Left renal cortex interstitium (tissue), 4 donors: ENCODE measurements at regions not wholly inside any gene's neighbourhood (a gene's known extent, or its start where the extent isn't known, plus 50 kb on each side); places are given as distances from the start of the nearest gene placed in this dataset.

Experiments used
- DNase-seq, 4 donors: peaks; one replicate each; pipeline ENCODE4 v3.0.0-alpha.2; 2013; ENCODE audit warnings: low read depth in 4 of 4, low spot score in 2 of 4, missing footprints in 1 of 4

DNA sequence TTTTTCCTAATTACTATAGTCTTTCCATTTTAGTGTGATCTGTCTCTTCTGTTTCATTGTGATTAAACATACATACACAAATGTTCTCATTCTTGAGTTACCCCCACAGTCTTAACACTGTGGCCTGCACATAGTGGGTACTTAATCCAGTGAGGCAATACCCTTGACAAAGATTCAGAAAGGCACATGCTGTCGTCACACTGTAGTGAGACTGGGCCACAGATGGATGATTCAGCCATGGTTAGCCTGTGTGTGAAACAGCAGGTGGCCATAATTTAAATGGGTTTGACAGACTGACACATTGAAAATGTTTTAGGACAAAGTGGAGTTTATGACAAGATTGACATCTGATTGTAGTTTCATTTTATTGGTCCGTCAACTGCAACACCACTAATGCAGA is 313.1 kb downstream of the C11orf87 start:
- DNase-seq: no peak

DNA sequence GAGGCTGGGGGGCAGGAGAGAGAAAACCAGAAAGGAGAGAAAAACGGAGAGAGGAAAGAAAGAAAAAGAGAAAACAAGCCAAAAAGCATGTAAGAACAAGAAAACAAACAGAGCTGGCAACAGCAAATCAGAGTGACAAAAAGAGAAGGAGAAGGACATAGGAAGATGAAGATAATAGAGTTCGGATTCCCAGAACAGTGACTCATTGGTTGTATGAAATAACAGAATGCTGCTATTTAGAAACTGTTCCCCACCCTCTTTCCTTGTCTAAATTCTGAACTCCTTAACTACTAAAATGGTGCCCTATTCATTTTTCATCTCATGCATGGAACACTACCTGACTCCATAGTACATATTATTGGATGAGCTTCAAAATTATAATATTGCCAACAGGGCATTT is 317.4 kb downstream of the C11orf87 start:
- DNase-seq: no peak

DNA sequence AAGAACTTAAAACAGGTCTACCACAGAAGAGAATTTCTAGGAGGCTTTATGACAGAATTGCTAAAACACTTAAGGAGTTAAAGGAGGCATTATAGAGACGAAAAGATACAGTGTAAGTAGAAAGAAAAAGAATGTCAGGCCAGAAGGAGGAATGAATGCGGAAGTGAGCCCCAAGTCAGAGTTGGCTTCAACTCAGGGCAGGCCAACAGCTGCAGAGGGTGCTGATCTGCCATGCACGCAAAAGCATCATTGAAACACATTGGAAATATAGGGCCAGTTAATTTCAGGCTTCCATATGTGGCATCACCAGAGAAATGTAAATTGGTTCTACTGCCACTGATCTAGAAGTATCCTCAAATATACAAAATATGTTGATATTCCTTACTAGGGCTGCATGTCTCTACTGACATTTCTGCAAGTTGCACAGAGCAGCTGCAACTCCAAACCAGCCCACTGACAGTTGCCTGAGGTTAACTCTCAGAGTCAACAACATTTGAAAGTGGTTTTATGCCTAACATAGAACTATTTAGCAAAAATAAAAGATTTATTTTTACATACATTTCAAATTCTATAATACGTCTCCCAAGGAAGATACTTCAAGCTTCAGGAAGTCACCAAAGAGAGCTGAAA is 324.1 kb downstream of the C11orf87 start:
- no peak for DNase-seq

DNA sequence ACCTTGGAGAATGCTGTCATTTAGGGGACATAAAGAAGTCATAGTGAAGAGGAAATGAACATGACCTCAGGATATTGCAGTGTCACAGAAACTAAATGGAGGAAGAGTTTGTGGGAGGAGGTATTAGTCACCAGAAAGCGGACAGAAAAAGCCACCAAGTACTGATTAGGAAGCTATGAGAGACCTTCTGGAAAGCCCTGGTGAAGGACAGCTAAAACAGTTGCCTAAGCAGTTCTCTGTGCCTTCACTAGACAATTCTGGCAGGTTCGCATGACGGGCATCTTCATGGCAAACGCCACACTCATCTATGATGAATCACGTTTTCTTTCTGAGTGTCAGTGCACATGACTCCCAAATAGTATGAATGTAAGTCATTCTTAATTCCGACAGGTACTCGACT is 325.8 kb downstream of the C11orf87 start:
- no peak for DNase-seq

DNA sequence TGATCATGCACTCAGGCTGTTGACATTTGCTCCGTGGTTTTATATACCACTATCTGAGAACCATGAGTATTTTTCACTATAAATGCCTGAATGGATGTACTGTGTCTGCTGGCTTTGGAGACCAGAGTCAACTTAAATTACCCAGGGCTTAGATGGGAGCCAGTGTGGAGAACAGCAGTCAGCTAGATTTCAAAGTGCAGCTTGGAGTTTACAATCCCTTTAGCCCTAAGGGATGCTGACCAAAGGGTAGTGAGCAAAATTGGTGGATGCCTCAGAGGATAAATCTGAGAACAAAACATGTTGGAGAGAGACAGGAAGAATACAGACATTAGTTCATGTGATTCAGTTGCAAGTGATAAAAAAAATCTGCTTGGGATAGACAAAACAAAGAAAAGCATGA is 327.5 kb downstream of the C11orf87 start:
- no peak for DNase-seq

DNA sequence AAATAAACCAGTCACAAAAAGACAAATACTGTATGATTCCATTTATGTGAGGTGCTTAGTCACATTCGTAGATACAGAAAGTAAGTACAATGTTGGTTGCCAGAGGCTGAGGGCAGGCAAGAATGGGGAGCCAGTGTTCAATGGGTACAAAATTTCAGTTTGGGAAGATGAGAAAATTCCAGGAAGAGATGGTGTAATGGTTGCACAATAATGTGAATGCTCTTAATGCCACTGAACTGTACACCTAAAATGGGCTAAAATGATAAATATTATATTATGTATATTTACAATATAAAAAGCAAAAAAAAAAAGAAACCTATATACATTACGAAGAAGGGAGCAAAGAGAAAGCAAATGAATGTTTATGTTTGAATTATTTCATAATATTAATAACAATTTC is 329.0 kb downstream of the C11orf87 start:
- no peak for DNase-seq

DNA sequence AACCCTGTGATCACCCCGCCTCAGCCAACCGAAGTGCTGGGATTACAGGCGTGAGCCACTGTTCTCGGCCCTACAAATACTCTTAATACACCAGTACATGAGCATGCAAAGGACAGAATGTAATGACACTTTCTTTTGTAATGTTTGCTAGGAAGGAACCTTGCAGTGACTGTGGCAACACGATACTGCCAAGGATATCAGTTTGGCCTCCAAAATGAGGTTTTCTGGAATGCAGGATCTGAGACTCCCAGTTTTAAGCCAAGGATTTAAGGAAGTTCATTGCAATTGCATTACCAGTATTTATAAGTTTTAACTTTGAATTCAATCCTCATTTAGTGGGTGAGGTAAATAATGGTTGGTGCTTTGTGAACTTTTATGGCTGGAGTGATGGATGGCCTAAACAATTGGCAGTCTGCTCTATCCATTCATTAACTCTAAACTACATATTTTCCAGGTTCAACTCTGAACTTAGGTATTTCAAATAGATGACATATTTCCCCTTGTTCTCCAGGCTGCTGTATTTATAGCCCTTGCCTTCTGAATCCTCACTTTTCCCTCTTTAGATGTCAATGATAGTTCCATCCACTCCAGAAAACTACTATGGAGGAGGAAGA is 330.3 kb downstream of the C11orf87 start:
- DNase-seq: no peak

DNA sequence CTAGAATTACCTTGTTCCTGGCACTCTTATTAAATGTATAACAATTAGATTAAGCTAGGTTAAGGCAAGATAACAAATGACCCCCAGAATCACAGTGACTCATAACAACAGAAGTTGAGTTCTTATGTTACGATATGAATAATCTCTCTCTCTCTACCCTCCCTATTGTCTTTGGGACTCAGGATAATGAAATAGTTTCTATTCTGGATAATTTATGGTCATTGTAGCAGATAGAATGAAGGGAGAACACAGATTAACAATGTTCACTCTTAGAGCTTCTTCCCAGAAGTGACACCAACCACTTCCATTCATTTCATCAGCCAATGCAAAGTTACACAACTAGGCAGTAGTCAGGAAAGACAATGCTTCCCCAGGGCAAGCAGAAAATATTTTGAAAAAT is 334.5 kb downstream of the C11orf87 start:
- DNase-seq: no peak

DNA sequence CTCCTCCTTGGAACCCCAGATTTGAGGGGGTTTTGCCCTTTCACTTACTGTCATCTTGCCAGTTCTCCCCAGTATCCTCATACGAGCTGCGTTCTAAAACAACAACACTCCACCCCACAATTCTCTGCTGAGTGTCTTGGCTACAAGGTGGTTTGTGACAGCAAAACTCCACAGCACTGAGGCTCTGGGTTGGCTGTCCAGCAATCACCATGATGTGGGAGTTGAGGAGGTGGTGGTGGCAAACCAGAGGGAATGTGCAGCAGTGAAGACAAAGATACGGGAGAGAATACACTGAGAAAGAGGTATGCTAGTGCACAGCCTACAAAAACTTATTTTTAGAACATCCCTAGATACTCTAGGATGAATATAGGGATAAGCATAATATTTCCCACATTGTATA is 335.0 kb downstream of the C11orf87 start:
- no peak for DNase-seq

DNA sequence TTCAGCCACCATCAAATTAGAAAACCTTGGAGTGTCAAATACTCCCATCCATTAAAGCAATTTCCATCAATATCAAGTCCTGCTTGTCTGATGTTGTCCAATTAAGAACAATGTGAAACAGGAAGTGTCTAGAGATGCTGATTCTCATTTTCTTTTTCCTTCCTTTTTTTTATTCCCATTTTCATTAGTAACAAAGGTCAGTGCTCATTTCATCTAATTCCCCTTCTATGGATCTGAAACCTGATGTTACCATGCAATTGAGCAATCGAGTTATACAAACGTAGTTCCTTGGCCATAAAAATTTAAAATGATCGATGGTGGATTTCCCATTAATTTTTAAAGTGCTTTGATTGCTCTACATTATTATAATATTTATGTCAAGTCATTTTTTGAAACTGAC is 330.6 kb upstream of the ZC3H12C start:
- DNase-seq: no peak

DNA sequence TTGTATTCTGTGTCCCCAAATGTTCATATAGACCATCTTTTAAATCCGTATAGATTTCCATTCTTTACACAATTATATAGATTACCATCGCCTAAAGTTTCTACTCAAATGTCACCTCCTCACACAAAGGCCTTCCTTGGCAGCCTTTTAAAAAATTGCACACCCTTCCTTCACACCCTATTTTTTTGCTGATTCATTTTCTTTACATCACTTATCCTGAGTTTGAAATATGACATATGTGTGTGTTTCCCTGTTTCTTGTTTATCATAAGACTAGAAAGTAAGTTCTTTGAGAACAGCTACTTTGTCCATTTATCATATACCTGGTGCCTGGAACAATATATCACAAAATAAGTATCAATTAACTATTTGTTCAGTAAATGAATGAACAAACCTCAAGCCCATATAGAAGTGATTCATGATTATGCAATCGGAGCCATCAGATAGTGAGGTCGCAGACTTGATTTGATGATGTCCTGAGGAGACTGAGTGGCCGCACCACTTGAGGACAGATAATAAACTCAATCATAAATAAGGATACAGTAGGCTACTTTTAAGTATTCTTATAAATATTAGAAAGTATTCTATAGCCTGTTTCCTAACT is 327.4 kb upstream of the ZC3H12C start:
- no peak for DNase-seq

DNA sequence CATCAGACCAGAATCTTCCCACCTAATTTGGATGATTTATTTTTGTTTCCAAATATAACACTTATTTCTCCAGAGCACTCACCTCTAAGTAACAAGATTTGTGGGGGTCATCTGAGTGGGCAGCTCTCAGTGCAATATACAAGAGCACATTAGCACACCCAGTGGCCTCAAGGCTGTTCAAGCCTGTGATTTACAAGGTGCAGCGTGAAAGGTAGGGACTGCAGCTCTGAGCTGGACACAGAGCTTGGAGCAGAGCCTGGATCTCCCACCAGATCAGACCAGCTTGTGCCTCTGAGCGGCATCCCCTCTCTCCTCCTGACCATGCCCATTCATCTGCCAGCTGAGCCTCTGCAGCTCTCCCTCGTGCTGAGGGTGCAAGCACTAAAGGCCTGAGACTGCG is 323.3 kb upstream of the ZC3H12C start:
- DNase-seq: no peak

DNA sequence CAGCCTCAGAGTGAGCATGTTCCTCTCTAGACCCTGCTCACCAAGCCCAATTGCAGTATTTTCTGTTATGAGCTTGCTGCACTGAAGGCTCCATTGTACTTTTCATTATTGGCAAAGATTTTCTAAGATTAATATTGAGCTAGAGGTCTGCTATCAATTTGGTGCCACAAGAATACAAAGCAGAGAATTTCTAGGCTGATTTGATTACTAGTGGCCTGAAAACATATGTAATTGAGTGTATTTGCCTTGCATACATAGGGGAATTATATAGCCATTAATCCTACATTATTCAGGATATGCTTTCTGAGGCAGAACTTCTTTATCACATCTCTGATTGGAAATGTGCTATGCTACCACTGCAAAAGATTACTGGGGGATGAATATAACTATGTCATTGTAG is 322.9 kb upstream of the ZC3H12C start:
- no peak for DNase-seq

DNA sequence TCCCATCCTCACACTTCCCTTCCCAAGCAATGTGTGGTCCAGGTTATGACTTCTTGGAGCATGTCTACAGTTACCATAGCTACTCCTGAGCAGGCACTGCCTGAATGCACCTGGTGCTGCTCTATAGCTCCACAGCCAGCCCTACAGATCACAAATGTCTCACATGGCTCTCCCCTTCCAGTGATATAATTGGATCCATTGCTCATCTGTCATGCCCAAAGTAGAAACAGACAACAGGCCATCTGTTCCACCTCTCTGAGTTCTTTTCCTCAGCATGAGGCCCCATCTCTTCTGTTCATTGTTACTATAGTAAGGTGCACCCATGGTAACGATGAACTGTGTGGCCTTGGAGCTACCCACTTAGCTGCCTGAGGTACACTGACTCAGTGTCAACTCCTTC is 320.3 kb upstream of the ZC3H12C start:
- DNase-seq: no peak

DNA sequence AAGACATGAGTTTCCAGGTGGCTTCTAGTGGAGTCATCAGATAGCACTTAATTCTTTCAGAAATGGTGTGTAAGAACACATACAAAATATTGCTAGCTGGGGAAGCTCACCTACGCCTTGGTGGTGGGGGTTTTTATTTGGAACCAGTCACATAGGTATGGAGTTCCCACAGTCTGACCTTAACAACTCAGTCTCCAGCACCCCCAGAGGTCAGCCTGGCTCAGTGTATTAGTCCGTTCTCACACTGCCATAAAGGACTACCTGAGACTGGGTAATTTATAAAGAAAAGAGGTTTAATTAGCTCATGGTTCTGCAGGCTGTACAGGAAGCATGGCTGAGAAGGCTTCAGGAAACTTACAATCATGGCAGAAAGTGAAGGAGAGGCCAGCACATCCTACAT is 317.5 kb upstream of the ZC3H12C start:
- DNase-seq: no peak

DNA sequence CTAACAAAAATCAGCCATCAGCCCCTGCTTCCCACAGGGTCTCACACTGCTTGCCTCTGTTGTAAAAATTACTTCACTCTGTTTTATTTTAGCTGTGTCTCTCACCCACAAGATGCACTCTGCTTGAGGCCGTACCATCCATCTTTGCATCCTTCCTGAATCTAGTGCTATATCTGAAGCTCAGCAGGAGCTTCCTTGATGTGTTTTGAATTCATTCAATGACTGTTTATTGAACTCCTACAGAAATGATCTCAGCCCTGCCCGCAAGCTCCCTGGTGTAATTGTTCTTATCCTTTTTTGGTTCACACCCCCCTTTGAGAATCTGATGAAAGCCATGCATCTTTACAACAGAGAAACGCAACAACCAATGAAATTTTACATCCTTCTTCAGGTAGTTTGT is 310.2 kb upstream of the ZC3H12C start:
- no peak for DNase-seq

DNA sequence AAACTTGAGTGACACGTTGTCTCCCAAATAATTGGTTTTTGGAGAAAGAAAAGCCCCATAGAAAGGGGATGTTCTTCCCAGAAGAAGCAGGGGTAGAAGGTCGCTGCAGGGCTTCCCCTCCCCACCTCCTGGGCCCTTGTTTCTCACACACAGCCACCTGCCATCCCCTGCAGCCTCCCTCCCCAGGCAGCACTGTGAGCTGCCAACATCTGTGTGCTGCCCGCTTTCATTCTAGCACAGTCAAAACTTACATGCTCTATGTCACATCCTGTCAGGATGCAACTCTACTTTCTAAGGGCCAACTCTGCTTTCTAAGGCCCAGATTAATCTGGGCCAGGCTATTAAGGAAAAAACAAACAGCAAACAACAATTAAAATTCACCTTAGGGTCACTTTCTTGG is 309.4 kb upstream of the ZC3H12C start:
- no peak for DNase-seq

DNA sequence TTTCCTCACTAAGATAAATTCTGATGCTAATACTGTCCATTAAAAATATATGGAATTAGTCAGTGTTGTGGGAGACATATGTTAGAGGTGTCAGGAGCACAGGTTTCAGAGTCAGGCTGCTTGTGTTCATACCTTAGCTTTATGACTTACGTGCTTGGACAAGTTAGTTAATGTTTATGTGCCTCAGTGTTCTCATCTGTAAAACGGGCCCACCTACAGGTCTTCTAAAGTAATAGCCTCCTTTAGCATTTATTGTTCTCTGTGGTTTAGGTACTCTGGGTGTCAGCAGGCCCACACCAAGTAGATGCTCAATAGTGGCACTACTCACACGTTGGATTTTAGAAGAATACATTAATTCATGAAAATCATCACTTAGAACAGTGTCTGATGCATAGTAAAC is 308.7 kb upstream of the ZC3H12C start:
- DNase-seq: no peak

DNA sequence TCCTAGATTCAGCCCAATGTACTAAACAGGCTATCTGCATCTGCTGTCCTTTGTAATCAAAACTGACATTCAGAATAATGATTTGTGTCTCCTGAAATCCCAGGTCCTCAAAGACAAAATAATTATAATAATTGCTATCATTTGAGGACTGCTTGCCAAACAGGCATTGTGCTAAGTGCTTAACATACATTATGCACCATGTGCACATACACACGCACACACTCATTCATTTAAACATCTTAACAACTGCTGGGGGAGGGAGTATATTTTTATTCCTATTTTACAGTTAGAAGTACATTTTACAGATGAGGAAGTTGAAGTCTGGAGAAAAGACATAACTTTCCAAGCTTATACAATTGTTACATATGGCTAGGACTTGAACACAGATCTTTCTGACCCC is 308.0 kb upstream of the ZC3H12C start:
- no peak for DNase-seq

DNA sequence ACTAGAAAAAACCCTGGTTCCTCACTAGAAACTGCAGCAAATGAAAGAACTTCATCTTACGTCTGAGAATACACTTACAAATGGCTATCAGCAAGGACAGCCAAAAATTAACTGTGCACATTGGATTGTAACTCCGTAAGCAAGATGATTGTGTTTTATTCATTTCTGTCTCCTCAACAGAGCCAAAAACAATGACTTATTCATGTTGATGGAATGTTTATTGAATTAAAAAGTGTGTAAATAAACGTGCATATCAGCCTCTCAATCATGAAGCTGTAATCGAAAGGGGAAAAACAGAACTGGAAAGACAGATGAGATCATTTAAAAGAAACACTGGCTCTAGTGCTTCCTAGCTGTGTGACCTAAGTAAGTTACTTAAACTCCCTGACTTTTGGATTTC is 307.5 kb upstream of the ZC3H12C start:
- DNase-seq: no peak

DNA sequence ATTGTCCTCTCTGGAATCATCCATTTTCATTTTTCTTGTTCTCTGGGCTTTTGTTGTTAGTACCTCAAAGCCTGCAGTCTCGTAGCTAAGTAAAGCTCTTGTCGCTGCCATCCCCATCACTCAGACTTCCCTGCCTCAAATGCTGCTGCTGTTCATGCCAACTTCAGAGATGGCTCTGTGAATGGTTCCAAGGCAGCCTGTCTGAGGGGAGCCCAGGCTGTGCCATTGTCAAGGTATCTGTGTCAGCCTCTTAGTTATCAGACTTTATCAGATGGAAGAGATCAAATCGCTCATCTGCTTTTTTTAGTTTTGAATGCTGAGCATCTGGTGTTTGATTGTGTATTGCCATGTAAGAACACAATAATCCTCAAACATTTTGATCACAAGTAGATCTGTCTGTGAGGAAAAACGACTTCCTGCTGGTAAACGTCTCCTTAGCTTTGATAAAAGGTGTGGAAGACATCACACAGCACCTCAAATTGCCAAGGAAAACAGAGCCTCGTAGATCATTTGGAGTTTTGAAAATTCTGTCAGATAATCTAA is 304.2 kb upstream of the ZC3H12C start:
- no peak for DNase-seq

DNA sequence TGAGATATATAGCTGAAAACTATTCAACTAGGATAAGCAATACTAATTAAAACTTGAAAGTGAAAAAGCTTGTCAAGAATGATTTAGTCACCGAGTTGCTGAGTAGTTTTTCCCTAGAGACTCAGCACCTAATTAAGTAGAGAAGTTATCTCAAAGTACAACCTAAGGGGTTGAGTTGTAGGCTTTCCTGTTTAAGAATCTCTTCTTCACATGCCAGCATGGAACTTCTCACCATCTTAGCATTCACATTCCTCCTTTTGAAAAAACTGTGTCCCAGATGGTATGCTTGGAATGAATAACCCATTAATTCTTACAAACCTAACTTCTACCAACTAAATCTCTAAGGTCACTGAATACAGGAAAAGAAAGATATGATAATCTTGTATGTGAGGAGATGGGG is 303.3 kb upstream of the ZC3H12C start:
- DNase-seq: no peak
